ENCODE measurements at regions not wholly inside any gene's neighbourhood (a gene's known extent, or its start where the extent isn't known, plus 50 kb on each side); places are given as distances from the start of the nearest gene placed in this dataset.

GRCh38 chr9:103215197-103215596, 220.1 kb downstream of the CYLC2 start:
- TF ChIP-seq EP300 (IDR thresholded peaks at IDR 0.05; ENCODE audit: low read depth) (no peak), POLR2A (IDR thresholded peaks at IDR 0.05) (no peak), POLR2AphosphoS5 (IDR thresholded peaks at IDR 0.05) (no peak)
- TF ChIP-seq, protein P1, sequence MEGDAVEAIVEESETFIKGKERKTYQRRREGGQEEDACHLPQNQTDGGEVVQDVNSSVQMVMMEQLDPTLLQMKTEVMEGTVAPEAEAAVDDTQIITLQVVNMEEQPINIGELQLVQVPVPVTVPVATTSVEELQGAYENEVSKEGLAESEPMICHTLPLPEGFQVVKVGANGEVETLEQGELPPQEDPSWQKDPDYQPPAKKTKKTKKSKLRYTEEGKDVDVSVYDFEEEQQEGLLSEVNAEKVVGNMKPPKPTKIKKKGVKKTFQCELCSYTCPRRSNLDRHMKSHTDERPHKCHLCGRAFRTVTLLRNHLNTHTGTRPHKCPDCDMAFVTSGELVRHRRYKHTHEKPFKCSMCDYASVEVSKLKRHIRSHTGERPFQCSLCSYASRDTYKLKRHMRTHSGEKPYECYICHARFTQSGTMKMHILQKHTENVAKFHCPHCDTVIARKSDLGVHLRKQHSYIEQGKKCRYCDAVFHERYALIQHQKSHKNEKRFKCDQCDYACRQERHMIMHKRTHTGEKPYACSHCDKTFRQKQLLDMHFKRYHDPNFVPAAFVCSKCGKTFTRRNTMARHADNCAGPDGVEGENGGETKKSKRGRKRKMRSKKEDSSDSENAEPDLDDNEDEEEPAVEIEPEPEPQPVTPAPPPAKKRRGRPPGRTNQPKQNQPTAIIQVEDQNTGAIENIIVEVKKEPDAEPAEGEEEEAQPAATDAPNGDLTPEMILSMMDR (IDR thresholded peaks at IDR 0.05): no peak

Data from transverse colon (tissue), 4 donors.